ACHN (cell line): ENCODE measurements at regions not wholly inside any gene's neighbourhood (a gene's known extent, or its start where the extent isn't known, plus 50 kb on each side); places are given as distances from the start of the nearest gene placed in this dataset.

Experiments used
- DNase-seq: peaks from one replicate; pipeline ENCODE4 v3.0.0-alpha.2; 2015
- in situ Hi-C: cut with HindIII; loops from 2 replicates; pipeline ENCODE4 v1.10.0; 2017; ENCODE audit warnings: low sequenced_read_pairs, low pct_ligation_motif_present, low pct_unique_long_range_greater_than_20kb

DNA sequence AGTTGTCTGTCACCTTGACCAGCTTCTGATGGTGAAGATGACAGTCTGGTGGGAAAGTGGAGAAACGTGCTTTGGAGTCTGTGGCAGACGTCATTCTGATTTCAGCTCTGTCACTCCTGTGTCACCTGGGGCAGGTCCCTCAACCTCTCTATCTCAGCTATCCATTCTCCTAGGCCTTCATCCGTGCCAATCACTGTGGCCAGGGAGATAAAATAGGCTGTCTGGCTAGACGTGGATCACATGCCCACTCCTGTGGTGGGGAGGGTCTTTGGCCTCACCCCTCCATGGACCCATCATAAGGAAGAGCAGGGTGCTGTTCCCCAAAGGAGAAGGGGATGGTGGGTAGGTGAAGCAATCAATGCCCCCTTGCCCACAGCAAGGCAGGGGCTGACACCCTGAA, 140.3 kb downstream of the ACTL8 start:
- in situ Hi-C loops = no loop called here
- DNase-seq = no peak

DNA sequence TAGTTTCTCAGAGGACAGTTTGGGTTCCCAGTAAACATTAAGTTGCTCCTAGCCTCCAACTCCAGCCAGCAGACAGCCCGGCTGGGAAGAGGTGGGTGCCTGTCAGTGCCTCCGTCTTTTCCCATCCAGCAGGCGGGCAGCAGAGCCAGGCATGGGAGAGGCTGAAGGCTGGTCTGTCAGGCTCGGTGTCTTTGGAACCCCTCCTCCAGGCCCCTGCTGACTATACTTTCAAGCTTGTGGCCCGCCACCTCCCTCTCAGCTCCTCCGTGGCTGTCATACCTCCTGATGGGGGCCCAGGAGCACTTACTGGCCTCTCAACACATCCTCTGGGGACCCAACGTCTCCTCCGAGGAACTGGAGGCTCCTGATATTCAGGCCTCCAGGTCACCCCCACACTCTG, 140.9 kb downstream of the ACTL8 start:
- DNase-seq = no peak
- in situ Hi-C loops = no loop called here

DNA sequence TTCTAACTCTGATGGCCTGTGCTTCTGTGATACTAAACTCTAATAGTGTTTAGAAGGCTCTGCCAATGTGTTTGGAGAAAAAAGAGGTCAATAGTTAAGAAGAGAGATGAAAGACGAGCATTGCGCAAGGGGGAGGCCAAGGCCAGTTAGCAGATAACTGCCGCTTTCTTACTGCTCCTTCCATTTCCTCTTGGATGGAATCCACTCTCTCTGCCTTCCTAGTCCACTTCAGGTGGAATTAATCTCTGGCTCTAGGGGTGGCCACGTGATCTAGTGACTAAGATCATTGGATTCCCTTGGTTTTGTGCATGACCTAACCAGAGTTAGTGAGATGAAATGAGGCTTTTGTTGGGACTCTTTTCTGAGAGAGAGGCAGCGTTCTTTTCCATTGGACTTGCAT, 148.3 kb downstream of the ACTL8 start:
- in situ Hi-C loops = no loop called here
- peak; percentile 47 for DNase-seq

DNA sequence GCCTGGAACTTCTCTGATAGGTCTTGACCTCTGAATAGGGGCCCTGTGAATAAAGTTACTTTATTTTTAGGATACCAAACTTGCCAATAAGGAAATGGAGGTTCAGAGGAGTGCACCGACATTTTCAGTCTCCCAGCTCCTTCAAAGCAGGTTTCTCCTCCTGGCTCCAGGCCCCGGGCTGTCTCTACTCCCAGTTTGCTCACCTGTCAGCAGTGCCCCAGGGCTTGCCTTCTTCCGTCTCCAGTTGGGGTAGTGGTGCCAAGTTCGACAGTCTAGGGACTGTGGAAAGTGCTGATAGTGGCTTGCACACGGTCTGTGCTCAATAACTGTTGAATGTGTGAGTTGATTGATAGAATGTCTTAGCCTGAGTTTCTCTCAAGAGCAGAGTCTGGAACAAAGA, 149.2 kb downstream of the ACTL8 start:
- in situ Hi-C loops = no loop called here
- no peak for DNase-seq

GRCh38 chr1:17907999-17908398, 152.9 kb downstream of the ACTL8 start:
- DNase-seq = no peak
- in situ Hi-C loops = no loop called here

DNA sequence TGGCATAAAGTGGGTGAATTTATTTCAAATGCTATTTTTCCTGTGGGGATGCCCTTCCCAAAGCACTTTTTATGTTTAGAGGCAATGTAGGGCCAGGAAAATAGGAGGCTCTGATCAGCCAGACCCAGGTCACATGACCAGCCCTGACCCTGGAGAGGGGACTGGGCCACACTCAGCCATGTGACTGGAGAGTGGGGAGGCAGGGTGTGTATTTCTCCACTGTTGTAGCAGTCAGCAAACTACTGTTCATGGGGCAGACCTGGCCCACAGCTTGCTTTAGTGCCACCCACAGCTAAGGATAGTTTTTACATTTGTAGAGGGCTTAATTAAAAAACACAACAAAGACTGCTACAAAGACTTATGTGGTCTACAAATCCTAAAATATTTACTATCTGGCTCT, 153.8 kb downstream of the ACTL8 start:
- DNase-seq = no peak
- in situ Hi-C loops = no loop called here

DNA sequence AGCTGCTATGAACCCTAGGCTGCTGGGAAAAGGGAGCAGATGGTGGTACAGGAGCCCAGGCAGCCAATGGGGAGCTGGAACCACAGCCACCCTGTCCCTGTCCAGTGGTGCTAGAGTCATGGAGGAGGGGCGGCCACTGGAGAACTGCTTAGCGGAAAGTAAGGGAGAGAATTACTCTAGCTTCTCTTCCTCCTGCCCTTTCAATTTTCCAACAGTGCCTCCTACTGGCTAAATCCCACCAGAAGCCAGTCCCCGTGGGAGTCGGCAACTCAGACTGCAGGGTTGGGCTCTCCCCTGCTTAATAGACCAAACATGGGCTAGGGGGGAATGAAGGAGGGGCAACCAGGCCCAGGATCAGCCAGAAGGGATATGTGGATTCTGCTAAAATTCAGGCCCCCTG, 154.5 kb downstream of the ACTL8 start:
- in situ Hi-C loops = no loop called here
- peak; percentile 46 for DNase-seq

DNA sequence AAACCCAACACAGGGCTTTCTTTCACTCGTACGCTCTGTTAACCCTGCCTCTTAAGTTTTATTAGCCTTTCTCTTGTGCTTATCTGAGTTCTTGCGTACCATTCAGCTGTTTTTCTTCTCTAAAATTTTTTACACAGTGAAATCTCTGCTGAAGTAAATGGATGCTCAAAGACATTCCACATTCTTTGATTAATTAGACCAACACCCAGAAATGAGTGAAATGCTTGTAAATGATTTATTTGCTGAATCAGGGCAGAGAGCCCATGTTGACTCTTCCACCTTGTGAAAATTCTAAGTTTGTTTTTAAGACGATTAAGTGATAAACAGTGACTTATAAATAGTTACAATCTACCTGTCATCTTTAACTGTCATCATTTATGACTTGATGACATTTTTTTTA, 156.7 kb downstream of the ACTL8 start:
- DNase-seq = no peak

DNA sequence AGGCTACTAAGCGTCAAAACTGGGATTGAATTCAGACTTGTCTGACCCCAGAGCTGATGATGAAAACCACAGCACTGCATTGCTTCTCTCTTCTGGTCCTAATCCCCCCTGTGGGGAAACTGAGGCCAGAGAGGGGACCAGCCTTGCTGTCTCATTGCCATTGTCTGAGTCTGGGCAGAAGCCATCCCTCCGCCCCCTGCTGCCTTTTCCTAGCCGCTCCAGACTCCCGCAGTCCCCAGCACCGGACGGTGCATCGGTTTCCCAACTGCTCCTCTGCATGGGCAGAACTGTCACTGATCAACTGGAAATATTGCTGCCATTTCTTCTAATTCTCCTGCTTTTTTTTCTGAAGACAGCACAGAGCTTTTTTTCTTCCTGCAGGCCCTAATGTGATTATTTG, 157.4 kb downstream of the ACTL8 start:
- in situ Hi-C loops = no loop called here
- no peak for DNase-seq

More for the DNA sequence above, 156.7 kb downstream of the ACTL8 start:
- in situ Hi-C loops = no loop called here

DNA sequence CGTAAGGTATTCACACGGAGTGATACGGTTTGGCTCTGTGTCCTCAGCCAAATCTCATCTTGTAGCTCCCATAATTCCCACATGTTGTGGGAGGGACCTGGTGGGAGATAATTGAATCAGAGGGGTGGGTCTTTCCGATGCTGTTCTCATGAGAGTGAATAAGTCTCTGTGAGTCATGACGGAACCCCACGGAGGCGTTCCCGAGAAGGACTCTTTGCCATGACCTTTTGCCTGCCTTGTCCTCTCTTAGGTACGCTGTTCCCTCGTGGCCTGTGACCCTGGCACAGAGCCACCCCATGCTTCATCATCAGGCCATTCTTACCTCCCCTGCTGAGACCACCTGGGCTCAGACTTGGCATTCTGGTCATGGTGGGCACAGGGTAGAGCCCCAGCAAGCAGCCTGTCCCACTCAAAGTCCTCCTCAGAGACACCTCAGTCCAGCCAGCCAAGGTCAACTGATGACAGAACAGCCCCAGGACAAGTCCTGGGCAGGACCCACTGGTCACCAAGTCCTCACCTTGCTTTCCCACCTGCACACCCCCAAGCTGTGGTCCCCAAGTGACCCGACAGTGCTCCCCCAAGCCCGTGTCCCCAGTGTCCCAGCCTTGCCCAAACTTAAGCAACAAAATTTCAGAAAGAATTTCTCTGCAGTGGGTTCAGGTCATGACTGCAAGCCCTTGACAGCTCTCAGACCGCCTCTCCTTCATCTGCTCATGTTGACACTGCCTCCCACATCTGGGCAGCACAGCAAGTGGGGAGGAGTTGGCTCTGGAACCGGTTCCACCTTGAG, 158.4 kb downstream of the ACTL8 start:
- DNase-seq = no peak
- in situ Hi-C loops = no loop called here

GRCh38 chr1:17914131-17914530, 159.0 kb downstream of the ACTL8 start:
- in situ Hi-C loops = no loop called here

GRCh38 chr1:17914987-17915386, 159.9 kb downstream of the ACTL8 start:
- no peak for DNase-seq
- in situ Hi-C loops = no loop called here

More at GRCh38 chr1:17914131-17914530, 159.0 kb downstream of the ACTL8 start:
- no peak for DNase-seq

GRCh38 chr1:17915511-17916197, 160.5 kb downstream of the ACTL8 start:
- in situ Hi-C loops = no loop called here
- no peak for DNase-seq

GRCh38 chr1:17916702-17917101, 161.6 kb downstream of the ACTL8 start:
- in situ Hi-C loops = no loop called here
- DNase-seq = no peak

GRCh38 chr1:17919525-17920439, 164.6 kb downstream of the ACTL8 start:
- DNase-seq = peak; percentile 49
- in situ Hi-C loops = no loop called here

GRCh38 chr1:17920881-17921640, 165.9 kb downstream of the ACTL8 start:
- in situ Hi-C loops = no loop called here
- no peak for DNase-seq

GRCh38 chr1:17922833-17923232, 167.7 kb downstream of the ACTL8 start:
- in situ Hi-C loops = no loop called here
- DNase-seq = peak; percentile 41

DNA sequence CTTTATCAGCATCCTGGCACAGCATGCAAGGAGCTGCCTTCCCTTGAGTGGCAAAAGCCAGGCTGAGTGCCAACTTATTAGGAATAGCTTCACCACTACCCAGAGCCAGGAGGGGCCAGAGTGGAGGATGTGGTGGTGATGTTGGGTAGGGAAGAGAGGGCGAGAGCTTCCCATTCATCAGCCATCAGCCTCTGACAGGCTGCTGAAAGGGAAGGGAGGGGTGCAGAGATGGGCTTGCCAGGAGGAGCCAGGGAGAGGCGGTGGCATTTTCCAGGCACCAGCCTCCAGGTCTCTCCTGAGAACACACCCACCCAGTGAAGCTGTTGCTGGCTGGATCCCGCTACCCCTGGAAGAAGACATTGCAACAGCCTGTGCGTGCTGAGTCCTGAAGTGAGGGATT, 168.5 kb downstream of the ACTL8 start:
- in situ Hi-C loops = no loop called here
- no peak for DNase-seq
